Smooth muscle cell of the brain vasculature (primary cell): ENCODE measurements at regions not wholly inside any gene's neighbourhood (a gene's known extent, or its start where the extent isn't known, plus 50 kb on each side); places are given as distances from the start of the nearest gene placed in this dataset.
A peak's percentile ranks its signal among the peaks of the same experiment; 100 is the strongest.
"Not testable (repeated sequence)": the region's sequence is repeated elsewhere in the genome, so short reads cannot be mapped to it uniquely, and the experiment has no call there.

ENCODE experiments used
- DNase-seq: peaks from one replicate; pipeline ENCODE4 v3.0.0-alpha.2; 2012; ENCODE audit warnings: low read depth, low spot score

DNA sequence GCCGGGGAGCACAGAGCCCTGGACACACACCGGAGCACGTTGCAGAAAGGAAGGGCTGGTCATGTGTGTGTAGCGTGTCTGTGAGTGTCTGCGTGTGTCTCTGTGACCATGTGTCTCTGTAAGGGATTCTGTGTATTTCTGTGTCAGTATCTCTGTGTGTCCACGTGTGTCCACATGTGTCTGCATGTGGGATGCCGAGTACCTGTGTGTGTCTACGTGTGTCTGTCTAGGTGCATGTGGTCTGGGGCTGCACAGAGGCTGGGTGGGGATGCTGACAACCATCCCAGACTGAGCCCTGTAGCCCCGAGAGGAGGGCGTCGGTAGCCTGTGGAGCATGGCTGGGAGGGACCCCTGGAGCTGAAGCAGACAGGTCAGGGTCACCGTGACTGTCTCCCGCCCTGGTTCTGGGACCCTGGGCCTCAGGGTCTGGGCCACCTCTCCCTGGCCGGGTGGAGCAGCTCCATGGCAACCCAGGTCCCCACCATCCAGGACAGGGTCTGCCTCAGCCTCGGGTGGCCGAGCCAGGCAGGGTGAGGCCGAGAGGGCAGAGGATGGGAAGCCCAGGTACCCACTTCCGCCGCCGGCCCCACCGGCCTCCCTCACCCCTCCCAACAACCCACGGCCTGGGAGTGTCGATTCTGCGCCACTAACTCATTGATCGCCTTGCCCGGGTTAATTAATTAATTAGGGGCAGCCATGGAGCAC, 122.7 kb downstream of the FAM53A start:
- no peak for DNase-seq

DNA sequence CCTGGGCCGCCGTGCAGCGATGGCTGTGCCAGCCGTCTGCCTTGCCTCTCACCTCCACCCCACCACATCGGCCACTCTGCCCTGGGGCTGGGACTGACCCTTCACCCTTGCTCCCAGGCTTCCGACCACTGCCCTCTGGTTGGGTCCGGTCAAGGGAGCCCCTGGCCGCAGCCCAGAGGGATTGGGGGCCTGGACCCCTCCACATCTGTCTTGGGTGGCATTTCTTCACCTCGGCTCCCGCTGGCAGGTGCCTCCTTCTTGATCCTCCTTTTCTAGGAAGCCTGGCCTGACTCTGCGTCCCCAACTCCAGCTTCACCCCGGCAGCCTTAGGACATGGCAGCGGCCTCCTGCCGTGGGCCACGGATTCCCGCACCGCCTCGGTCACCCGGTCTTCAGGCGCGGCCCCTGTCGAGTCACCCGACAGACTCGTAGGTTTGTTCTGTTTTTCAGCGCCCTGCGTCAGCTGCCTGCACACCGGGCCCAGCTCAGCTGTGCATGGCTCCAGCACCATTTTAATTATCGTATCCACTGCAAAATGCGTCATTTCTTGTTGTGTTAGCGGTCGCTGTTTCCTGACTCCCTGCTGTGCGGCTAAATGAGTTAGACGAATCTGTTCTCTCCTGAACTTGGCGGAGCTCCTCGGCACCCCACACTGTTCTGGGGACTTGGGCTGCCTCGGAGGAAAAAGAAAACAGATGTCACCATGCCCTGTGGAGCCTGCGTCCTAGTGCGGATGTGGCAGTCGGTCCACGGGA, 124.0 kb downstream of the FAM53A start:
- DNase-seq: peak; percentile 56

DNA sequence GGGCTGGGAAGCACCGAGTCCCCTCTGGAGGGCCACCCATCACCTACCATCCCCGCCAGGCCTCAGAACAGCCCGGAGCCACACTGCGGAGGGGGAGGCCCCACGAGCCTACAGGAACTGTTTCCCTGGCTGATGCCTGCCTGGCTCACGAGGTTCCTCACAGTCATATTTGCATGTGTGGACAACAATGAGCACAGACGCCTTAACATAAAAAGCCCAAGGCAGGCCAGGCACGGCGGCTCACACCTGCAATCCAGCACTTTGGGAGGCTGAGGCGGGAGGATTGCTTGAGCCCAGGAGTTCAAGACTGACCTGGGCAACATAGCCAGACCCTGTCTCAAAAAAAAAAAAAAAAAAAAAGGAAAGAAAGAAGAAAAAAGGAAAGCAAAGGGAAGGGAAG, 125.9 kb downstream of the FAM53A start:
- DNase-seq: no peak

DNA sequence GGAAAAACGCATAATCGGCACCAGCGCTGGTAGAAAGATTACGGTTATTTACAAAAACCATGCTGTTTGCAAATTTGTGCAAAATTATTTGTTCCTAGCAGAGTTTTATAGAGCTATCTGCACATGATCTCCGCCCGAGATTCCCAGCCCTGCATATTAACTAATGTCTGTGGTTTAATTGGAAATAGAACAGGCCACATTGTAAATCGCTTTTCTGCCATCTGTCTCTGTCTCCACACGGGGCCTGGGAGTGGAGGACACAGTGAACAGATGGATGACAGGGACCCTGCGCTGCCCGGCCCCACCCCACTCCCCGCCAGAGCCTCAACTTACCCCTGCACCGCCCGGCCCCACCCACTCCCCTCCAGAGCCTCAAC, 126.9 kb downstream of the FAM53A start:
- DNase-seq: no peak

DNA sequence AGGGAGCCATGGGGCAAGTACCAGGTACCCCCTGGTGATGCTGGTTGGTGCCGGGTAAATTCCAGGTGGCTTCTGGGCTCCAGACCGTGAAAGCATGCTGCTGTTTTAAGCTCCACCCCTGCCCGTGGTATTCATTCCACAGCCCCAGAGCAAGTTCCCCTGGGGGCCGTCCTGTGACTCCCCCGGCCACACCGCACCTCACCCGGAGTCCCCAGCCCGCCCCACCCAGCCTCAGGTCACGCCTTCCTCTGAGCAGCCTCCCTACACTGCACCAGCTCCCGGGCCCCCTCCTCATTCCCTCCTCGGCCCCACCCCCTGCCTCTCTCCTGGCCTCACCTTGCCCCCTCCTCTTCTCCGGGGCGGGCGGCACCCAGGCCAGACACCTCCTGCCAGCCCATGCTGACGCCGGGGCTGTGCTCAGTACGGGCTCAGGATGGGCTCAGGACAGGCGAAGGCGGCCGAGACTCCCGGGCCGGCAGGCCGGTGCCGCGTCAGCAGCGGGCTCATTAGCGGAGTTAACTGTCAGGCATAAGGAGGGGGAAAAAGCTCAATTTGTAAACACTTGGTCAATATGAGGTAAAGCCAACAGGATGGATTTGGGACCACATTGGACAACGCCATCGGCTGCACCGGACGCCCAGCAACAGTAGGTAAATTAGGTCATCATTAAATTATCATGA, 127.4 kb downstream of the FAM53A start:
- no peak for DNase-seq

DNA sequence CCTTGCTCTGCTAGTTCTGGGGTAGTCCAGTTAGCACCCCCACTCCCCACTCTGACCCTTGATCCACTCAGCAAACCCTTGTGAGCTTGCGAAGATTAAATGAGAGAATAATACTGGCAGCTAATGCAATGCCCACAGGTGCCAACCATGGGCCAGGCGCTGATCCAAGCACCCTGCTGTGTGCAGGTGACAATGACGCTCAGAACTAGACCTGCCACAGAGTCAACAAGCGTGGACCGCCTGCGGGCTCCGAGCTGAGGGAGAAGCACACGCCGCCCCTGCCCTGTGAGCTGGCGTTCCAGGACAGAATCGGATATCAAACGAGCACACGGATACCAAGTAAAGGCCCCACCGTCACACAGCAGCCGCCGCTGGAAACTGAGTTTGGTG, 129.2 kb downstream of the FAM53A start:
- no peak for DNase-seq

DNA sequence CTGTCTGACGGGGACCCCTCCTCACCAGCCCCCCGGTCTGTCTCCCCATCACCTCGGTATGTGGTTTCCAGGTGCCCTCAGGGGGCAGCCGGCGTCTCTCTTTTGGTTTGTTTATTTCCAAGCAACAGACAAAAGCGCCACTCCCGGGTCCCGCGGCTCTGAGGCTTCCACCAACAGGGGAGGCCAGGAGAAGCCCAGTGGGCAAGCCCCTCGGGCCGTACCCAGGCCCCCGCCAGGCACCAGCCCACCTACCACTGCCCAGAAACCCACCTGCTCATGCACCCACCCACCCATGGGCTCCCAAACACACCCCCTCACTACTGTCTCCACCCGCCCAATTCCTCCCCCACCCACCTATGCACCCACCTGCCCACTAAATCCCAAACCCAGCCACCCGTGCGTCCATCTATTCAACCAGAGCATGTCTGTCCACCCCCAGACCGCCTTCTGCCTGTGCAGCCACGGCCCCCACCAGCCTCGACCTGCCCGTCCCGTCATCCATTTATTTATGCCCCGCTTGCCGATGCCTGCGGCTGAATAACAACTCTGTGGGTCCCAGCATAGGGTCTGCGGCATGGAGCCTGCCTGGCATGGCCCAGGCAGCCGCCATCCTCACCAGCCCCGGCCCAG, 129.8 kb downstream of the FAM53A start:
- DNase-seq: no peak

DNA sequence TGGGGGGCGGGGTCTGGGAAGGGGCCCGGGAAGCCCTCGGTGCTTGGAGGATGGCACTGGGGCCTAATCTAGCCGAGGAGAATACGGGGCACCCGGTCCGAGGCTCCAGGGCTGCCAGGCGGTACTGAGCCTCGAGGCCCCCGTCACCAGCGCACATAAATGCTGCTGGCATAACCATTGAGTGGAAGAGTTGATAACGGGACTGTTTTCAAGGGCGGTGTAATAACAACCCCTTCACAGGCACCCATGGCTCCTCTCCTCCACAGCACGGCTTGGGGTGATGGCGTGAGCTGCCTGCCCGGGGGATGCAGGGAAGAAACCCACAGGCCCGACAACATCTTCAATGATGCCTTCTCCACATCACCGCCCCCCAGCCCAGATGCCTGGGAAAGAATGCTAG, 130.7 kb downstream of the FAM53A start:
- DNase-seq: no peak

DNA sequence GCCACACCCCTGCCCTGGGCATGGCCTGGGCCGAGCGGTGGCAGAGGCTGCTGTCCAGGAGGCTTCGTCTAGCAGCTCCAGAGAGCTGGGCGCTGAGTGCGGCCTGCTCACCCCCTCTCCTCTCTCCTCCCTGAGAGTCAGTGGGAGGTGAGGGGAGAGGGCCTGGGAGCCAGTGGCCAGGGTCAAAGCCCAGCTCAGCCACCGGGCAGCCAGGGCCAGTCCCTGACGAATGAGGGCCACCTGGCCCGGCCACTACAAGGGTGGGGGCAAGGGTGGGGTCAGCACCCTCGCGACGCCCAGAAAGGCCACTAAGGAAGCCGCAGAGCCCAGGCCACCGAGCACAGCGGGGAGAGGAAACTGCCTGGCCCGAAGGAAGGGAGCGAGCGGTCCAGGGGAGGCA, 131.7 kb downstream of the FAM53A start:
- DNase-seq: no peak

DNA sequence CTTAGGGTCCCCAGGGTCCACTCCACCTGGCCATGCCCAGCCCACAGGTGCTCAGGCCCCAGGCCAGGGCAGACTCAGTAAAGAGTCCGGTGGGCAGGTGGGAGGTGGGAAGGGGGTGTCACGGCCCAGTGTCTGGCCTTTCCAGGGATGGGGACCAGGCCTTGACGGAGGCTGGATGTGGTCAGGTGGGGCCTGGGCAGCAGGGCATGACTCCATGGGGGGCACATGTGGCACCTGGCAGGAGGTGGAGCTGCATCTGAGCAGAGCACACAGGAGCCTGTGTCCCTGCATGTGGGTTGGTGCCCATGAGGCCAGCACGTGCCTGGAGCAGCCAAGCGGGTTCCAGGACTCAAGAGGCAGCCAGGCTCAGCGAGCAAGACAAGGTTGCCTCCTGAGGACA, 132.9 kb downstream of the FAM53A start:
- DNase-seq: no peak

DNA sequence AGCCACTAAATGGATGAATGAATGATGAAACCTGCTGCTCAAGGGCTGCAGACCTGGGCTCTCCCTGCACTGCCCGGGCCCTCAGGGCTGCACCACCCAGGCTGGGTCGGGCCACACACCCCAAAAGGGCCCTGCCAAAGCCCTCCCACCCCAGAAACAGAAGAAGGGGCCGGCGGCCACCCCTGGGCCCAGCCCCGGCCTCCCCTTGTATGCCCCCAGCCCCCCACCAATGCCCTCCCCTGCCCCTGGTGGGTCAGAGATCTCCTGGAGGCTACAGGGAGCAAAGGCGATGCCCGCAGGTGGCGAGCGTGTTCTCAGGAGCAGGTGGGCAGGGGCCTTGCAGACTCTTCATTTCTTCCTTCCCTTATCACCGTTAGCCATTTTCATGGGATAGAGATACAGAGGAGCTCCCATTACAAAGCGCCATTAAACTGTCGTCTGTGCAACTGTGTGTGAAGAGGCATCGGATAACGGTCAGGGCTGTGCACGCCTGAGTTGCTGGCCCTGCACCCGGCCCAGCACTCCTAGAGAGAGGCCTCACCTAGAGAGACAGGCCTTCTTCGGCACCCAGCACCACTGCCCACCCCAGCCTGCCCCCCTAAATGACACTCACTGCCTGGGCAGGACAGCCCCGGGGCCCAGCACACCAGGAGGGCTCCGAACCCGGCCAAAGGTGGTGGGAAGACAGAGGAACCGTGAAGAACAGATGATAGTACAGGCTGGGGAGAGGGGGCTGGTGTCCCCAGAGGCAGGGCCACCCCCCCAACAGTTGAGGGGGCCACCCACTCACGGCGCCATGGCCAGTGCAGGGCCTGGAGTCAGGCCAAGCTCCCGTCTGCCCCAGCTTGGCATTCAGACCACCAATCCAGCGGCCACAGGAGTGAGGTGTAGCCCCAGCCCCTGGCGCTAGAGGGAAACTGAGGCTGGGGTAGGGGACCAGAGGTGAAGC, 133.7 kb downstream of the FAM53A start:
- DNase-seq: no peak

DNA sequence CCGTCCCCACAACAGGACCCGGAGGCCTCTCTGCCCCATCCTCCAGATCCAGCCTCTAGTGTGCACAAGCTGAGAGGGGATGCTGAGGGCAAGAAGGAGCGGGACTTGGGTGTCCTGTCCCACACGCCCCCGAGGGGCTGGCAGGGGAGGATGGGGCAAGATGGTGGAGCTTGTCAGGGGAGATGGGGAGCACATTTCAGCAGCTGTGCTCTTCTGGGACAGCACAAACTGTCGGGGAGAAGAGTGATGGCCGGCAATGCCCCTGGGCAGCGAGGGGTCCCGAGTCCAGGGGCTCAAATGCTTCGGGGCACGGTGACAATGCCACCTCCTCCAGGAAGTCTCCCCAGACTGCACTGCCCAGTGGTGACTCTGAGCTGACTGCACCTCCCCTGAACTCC, 134.5 kb downstream of the FAM53A start:
- no peak for DNase-seq

DNA sequence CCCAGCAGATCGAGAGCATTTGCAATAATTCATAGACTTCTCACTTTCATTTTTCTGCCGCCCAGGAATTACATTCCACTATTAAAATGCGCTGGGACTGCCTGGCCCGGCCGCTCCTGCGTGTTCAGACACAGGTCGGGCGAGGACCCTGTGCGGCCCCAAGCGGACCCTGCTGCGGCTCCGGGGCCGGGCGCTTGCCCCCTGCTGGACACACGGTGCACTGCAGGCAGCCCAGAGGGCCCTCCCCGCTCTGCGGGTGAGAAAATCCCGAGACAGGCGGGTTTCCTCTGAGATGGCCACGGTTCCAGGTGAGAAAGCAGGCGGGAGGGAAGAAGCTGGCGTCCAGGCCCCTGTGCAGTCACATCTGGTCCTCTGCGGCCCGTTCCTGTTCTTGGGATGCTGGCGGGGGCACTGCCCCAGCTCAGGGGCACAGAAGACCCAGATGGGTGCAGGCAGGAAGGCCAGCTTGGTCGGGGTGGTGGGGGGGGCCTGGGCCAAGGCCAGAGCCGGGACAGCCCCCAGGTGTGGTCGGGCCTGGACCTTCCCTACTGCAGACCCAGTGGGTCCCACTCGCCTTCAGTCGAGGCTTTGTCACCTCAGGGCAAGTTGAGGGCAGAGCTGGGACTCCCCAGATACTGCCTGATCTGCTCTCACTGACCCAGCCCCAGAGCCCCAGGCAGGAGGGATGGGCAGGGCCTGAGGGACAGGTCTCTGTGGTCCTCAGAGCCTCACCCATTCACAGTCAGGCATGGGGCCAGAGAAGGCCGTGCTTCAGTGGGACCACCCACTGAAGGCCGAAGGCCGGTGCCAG, 135.1 kb downstream of the FAM53A start:
- not testable (repeated sequence) for DNase-seq

DNA sequence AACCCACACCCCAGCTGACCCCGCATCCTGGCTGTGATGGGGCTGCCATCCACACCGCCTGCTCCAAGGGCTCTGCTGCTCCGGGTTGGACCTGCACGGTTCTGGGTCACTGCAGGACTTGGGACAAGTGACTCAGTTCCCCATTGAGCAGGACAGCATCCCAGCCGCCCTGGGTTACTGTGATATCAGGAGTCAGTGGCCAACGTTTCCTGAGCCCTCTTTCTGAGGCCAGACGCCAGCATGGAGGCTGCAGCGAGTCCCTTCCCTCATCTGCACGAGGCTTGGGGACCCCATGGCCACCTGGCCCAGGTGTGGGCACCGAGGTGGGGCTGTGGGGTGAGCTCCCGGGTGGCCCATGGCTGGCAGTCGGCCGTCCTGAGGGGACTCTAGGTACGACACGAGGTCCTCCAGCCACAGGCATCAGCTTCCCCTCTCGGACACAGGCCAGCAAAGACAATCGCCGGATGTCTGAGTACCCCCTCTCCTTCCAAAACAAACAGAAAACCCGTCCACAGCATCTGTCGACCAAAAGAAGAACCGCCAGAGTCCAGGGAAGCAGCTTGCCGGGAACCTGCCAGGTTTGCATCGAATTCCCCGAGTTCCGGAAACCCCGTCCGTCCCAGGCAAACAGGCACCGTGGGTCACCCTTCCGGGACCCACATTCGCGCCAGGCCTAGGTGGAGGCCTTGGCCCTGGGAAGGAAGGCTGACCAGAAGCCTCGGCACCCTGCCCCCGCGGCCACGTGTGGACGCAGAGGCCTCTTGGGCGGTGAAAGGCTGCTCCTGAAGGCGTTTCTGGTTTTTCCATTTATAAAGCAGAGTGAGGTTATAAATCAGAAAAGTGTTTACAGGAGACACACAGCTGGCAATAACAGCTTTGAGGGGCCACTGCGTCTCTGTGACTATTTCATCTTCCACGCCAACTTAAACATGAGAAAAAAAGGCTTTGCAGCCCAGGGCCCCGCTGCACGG, 136.0 kb downstream of the FAM53A start:
- DNase-seq: no peak

DNA sequence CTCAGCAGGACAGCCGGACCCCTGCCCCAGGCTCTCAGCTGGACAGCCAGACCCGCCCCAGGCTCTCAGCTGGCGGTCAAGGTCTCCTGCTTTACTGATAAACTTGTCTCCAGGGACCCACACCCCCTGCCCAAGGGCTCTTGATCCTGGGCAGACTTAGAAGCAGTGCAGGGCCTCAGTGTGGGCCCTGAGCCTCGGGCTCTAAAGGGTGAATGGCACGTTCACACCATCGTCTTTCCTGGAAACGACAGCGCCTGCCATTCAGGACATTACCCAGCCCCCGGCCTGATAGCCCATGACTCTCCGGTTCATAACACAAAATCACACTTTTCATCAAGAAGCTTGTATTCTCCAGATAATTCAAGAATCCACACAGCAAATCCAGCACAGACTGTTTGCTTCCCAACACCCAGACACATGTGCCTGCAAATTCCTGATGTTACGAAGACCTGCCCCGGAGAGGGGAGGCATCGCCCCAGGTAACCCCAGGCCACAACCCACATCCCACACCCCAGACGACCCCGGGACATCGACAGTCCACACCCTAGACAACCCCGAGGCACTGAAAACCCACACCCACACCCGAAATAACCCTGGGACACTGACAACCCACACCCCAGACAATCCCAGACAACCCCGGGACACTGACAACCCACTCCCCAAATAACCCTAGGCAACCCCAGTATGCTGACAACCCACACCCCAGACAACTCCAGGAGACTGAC, 136.8 kb downstream of the FAM53A start:
- DNase-seq: no peak

DNA sequence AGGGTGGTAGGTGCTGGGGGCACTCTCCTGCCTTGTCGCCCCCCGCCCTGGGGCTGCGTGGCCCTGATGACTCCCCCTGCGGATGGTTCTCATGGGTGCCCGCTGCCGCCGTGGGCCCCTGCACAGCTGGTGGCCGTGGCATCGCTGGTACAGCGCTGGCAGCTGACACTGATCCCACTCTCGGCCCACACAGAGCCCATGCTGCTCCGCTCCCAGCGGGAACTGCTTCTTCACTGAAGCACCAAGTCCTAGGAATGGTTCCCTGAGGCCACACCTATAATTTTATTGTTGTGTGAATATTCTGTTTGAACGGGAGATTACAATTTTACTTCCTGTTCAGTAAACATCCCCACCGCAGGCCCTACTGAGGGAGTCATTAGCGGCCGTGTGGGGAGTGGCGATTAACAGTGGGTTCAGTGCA, 138.6 kb upstream of the NKX1-1 start:
- no peak for DNase-seq

DNA sequence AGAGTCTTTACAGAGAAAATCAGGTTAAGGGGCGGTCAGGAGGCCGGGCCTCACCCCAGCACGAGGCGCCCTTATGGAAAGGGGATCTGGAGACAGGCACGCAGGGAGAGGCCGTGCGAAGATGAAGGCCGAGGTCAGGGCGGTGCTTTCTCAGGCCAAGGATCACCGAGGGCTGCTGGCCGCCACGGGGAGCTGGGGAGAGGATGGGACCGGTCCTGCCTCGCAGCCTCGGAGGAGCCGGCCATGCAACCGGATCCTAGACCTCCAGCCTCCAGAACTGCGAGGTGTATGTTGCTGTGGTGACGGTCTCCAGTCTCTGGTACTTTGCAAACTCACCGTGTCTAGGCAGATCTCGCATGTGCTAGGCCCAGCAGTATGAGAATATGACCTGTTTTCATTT, 138.2 kb upstream of the NKX1-1 start:
- DNase-seq: not testable (repeated sequence)

DNA sequence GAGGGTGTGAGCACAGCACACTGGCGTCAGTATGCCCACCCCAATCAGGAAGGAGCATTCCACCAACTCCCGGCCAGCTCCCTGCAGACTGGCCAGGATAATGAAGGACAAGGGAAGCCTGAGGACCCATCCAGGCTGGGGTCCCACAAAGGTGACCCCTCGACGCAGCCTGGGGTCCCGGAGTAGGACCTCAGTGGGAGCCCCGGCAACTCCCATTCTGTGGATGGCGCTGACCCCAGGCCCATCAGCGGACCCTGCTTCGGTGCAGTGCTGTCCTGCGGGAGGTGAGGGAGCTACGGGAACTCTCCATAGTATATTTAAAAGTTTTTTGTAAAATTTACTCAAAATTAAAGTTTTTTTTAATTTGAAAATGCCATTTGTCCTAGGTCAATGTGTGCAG, 137.7 kb upstream of the NKX1-1 start:
- no peak for DNase-seq

DNA sequence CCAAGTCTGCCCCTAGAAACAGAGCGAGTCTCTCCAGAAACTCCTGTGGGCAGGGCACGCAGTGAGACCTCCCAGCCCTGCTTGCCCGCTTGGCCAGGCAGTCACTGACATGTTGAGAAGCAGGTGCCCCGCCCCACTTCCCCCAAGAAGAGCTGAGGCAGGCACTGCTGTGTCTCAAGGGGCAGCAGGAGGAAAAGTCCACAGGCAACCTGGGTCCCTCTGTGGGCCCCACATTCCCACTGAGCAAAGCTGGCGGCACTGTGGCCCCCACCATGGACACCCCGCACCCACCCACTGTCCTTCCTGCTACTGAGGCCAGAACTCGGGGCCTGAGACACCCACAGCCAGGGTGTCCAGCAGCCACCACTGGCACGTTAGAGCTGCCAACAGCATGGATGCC, 137.3 kb upstream of the NKX1-1 start:
- no peak for DNase-seq
